ENCODE measurements at regions not wholly inside any gene's neighbourhood (a gene's known extent, or its start where the extent isn't known, plus 50 kb on each side); places are given as distances from the start of the nearest gene placed in this dataset.

GRCh38 chr5:104635227-104635626 lies 1072.6 kb upstream of the NUDT12 start:
- 63% methylated on average over 3 of the region's 3 CpGs for WGBS
- DNase-seq (ENCODE audit: low spot score): no peak
- Histone ChIP-seq H3K36me3 (ENCODE audit: control insufficient read depth in 4 of 4, insufficient read depth in 3 of 4, low read depth in 1 of 4, low read length in 3 of 4) (no peaks in the 10 kb centered on the region), H3K9ac (ENCODE audit: low read depth in 1 of 2, low read length in 2 of 2) (no peak overlapping the region), H3K4me1 (ENCODE audit: control insufficient read depth in 4 of 4, insufficient read depth in 4 of 4, low read length in 3 of 4) (no peaks in the 10 kb centered on the region), H3K9me3 (ENCODE audit: control insufficient read depth in 4 of 4, low read length in 3 of 4) (no peaks in the 10 kb centered on the region), H3K27me3 (ENCODE audit: control insufficient read depth in 4 of 4, insufficient read depth in 4 of 4, low read length in 3 of 4) (no peaks in the 10 kb centered on the region), H3K27ac (ENCODE audit: low read depth in 1 of 2, low read length in 2 of 2) (no peak overlapping the region), H3K4me3 (ENCODE audit: low read depth in 1 of 3, low read length in 3 of 3) (no peak overlapping the region)
- no peak for TF ChIP-seq SP1 (IDR thresholded peaks at IDR 0.05)
- TF ChIP-seq RXRA (IDR thresholded peaks at IDR 0.05): no peak
- TF ChIP-seq MAX (IDR thresholded peaks at IDR 0.05): no peak
- no peak for TF ChIP-seq FOXA1 (IDR thresholded peaks at IDR 0.05)
- TF ChIP-seq REST (IDR thresholded peaks at IDR 0.05): no peak
- no peak for TF ChIP-seq EGR1 (IDR thresholded peaks at IDR 0.05; ENCODE audit: low read depth in 2 of 2)
- TF ChIP-seq JUND (IDR thresholded peaks at IDR 0.05): no peak
- no peak for TF ChIP-seq FOXA2 (IDR thresholded peaks at IDR 0.05)
- TF ChIP-seq HNF4G (IDR thresholded peaks at IDR 0.05): no peak
- TF ChIP-seq TAF1 (conservative IDR thresholded peaks at IDR 0.05): no peak
- TF ChIP-seq NR2F2 (IDR thresholded peaks at IDR 0.05): no peak
- TF ChIP-seq YY1 (IDR thresholded peaks at IDR 0.05): no peak
- no peak for TF ChIP-seq HNF4A (conservative IDR thresholded peaks at IDR 0.05)
- no peak for TF ChIP-seq RAD21 (IDR thresholded peaks at IDR 0.05)
- TF ChIP-seq ATF3 (IDR thresholded peaks at IDR 0.05): no peak
- no peak for TF ChIP-seq ZBTB33 (IDR thresholded peaks at IDR 0.05)
- TF ChIP-seq CTCF (IDR thresholded peaks at IDR 0.05; ENCODE audit: low read depth, low read length, missing input control): no peak

GRCh38 chr5:104628911-104629310 lies 1066.3 kb upstream of the NUDT12 start:
- Histone ChIP-seq H3K27ac (ENCODE audit: low read depth in 1 of 2, low read length in 2 of 2) (no peak overlapping the region), H3K36me3 (ENCODE audit: control insufficient read depth in 4 of 4, insufficient read depth in 3 of 4, low read depth in 1 of 4, low read length in 3 of 4) (no peaks in the 10 kb centered on the region), H3K4me1 (ENCODE audit: control insufficient read depth in 4 of 4, insufficient read depth in 4 of 4, low read length in 3 of 4) (no peaks in the 10 kb centered on the region), H3K9ac (ENCODE audit: low read depth in 1 of 2, low read length in 2 of 2) (no peak overlapping the region), H3K9me3 (ENCODE audit: control insufficient read depth in 4 of 4, low read length in 3 of 4) (no peaks in the 10 kb centered on the region), H3K4me3 (ENCODE audit: low read depth in 1 of 3, low read length in 3 of 3) (no peak overlapping the region), H3K27me3 (ENCODE audit: control insufficient read depth in 4 of 4, insufficient read depth in 4 of 4, low read length in 3 of 4) (no peaks in the 10 kb centered on the region)
- no peak for DNase-seq (ENCODE audit: low spot score)
- TF ChIP-seq REST (IDR thresholded peaks at IDR 0.05): no peak
- TF ChIP-seq HNF4G (IDR thresholded peaks at IDR 0.05): no peak
- no peak for TF ChIP-seq TAF1 (conservative IDR thresholded peaks at IDR 0.05)
- TF ChIP-seq HNF4A (conservative IDR thresholded peaks at IDR 0.05): no peak
- no peak for TF ChIP-seq GABPA (IDR thresholded peaks at IDR 0.05 in 1 of 2, conservative IDR thresholded peaks at IDR 0.05 in 1 of 2)
- no peak for TF ChIP-seq FOXA1 (IDR thresholded peaks at IDR 0.05)
- no peak for TF ChIP-seq JUND (IDR thresholded peaks at IDR 0.05)
- no peak for TF ChIP-seq ZBTB33 (IDR thresholded peaks at IDR 0.05)
- no peak for TF ChIP-seq EGR1 (IDR thresholded peaks at IDR 0.05; ENCODE audit: low read depth in 2 of 2)
- TF ChIP-seq YY1 (IDR thresholded peaks at IDR 0.05): no peak

Measured in liver (tissue), 8 donors.